ENCODE measurements at regions not wholly inside any gene's neighbourhood (a gene's known extent, or its start where the extent isn't known, plus 50 kb on each side); places are given as distances from the start of the nearest gene placed in this dataset.

DNA sequence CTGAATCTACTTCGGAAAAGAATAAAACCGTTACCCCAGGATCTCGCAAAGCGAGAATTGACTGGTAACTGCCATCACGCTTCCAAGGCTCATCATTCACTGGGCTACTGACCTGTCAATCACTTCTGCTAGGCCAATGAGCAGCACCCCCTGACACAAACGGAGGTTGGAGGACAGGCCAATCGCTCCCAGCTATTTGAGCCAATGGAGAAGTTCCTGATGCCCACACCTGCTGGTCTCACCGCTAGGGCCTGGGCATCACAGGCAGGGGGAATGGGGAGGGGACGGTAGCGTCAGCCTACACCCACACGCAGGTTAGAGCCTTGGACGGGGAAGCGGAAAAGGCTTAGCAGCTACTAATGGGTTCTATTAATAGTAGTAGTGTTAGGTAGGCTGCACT is 56.7 kb upstream of the CHST1 start:
- Mint-ChIP-seq H3K4me1 (peaks cover 6% of the 10 kb centered on the region), H3K27me3 (ENCODE audit: insufficient read depth, low read depth) (peaks cover 5% of the 10 kb centered on the region), H3K4me3 (no peak overlapping the region), H3K36me3 (no peaks in the 10 kb centered on the region), H3K27ac (no peak overlapping the region), H3K9me3 (no peaks in the 10 kb centered on the region)
- H3K27ac ChIP-seq: no peak overlapping the region
- TF ChIP-seq, protein P1, sequence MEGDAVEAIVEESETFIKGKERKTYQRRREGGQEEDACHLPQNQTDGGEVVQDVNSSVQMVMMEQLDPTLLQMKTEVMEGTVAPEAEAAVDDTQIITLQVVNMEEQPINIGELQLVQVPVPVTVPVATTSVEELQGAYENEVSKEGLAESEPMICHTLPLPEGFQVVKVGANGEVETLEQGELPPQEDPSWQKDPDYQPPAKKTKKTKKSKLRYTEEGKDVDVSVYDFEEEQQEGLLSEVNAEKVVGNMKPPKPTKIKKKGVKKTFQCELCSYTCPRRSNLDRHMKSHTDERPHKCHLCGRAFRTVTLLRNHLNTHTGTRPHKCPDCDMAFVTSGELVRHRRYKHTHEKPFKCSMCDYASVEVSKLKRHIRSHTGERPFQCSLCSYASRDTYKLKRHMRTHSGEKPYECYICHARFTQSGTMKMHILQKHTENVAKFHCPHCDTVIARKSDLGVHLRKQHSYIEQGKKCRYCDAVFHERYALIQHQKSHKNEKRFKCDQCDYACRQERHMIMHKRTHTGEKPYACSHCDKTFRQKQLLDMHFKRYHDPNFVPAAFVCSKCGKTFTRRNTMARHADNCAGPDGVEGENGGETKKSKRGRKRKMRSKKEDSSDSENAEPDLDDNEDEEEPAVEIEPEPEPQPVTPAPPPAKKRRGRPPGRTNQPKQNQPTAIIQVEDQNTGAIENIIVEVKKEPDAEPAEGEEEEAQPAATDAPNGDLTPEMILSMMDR (IDR thresholded peaks at IDR 0.05): no peak
- TF ChIP-seq EZH2phosphoT487 (IDR thresholded peaks at IDR 0.05) (no peak), EZH2 (IDR thresholded peaks at IDR 0.05) (no peak)
- no peak overlapping the region for H2AFZ ChIP-seq (replicated peaks)
- no peaks in the 10 kb centered on the region for H4K20me1 ChIP-seq (ENCODE audit: low read depth)
- no peak overlapping the region for H3K9ac ChIP-seq
- H3K27me3 ChIP-seq: no peaks in the 10 kb centered on the region
- no peak for DNase-seq (ENCODE audit: low spot score)
- H3K79me2 ChIP-seq (ENCODE audit: low read depth): no peaks in the 10 kb centered on the region
- no peaks in the 10 kb centered on the region for H3K36me3 ChIP-seq
- no peaks in the 10 kb centered on the region for H3F3A ChIP-seq (ENCODE audit: low read depth)
- H3K9me3 ChIP-seq (ENCODE audit: low read depth): no peaks in the 10 kb centered on the region
- H3K4me3 ChIP-seq: no peak overlapping the region
- no peak overlapping the region for H3K4me2 ChIP-seq
- H3K4me1 ChIP-seq: peaks cover 6% of the 10 kb centered on the region

DNA sequence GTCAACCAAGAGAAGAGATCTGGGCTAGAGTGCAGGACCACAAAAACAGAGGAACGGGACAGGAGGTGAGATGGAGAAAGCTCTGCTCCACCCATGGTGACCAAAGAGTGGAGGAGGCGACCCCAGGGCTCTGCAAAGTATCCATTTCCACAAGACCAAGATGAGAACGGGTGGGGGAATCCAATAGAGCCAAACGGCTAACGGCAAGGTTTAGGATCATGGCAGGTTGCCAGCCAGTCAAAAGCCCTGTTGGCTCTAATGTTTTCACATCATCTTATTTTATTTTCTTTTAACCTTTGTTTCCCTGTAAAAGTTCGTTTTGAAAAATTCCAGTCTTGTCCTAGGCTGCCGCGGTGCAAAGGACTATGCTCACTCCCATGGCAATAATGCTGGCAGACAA is 52.1 kb upstream of the CHST1 start:
- Histone ChIP-seq H3K4me1 (no peaks in the 10 kb centered on the region), H3K27me3 (peaks cover 5% of the 10 kb centered on the region), H2AFZ (replicated peaks) (no peak overlapping the region), H3K4me3 (no peak overlapping the region), H3K27ac (no peak overlapping the region), H3K36me3 (no peaks in the 10 kb centered on the region), H3K4me2 (no peak overlapping the region), H3F3A (ENCODE audit: low read depth) (no peaks in the 10 kb centered on the region), H3K9ac (no peak overlapping the region), H3K9me3 (ENCODE audit: low read depth) (no peaks in the 10 kb centered on the region), H4K20me1 (ENCODE audit: low read depth) (no peaks in the 10 kb centered on the region), H3K79me2 (ENCODE audit: low read depth) (no peaks in the 10 kb centered on the region)
- no peak overlapping the region for H3K27ac Mint-ChIP-seq
- H3K36me3 Mint-ChIP-seq: no peaks in the 10 kb centered on the region
- H3K27me3 Mint-ChIP-seq (ENCODE audit: insufficient read depth, low read depth): no peaks in the 10 kb centered on the region
- H3K9me3 Mint-ChIP-seq: no peaks in the 10 kb centered on the region
- peaks cover 6% of the 10 kb centered on the region for H3K4me1 Mint-ChIP-seq
- TF ChIP-seq EZH2phosphoT487 (IDR thresholded peaks at IDR 0.05) (no peak), EZH2 (IDR thresholded peaks at IDR 0.05) (no peak)
- TF ChIP-seq, protein P1 (IDR thresholded peaks at IDR 0.05): no peak
- H3K4me3 Mint-ChIP-seq: no peak overlapping the region
- DNase-seq (ENCODE audit: low spot score): no peak

GRCh38 chr11:45715418-45715817 is 50.0 kb upstream of the CHST1 start:
- DNase-seq (ENCODE audit: low spot score): no peak
- H4K20me1 ChIP-seq (ENCODE audit: low read depth): no peaks in the 10 kb centered on the region
- H3K9me3 ChIP-seq (ENCODE audit: low read depth): no peaks in the 10 kb centered on the region
- no peak overlapping the region for H3K4me3 ChIP-seq
- no peaks in the 10 kb centered on the region for H3K4me1 ChIP-seq
- H2AFZ ChIP-seq (replicated peaks): no peak overlapping the region
- no peak overlapping the region for H3K27ac ChIP-seq
- peaks cover 6% of the 10 kb centered on the region for H3K4me1 Mint-ChIP-seq
- H3K79me2 ChIP-seq (ENCODE audit: low read depth): no peaks in the 10 kb centered on the region
- H3K36me3 ChIP-seq: no peaks in the 10 kb centered on the region
- no peaks in the 10 kb centered on the region for H3F3A ChIP-seq (ENCODE audit: low read depth)
- H3K36me3 Mint-ChIP-seq: no peaks in the 10 kb centered on the region
- no peak overlapping the region for H3K27ac Mint-ChIP-seq
- no peak for TF ChIP-seq EZH2phosphoT487 (IDR thresholded peaks at IDR 0.05)
- TF ChIP-seq, protein P1 (IDR thresholded peaks at IDR 0.05): no peak
- no peak for TF ChIP-seq EZH2 (IDR thresholded peaks at IDR 0.05)
- H3K9me3 Mint-ChIP-seq: no peaks in the 10 kb centered on the region
- H3K9ac ChIP-seq: no peak overlapping the region
- H3K4me3 Mint-ChIP-seq: no peak overlapping the region
- no peak overlapping the region for H3K4me2 ChIP-seq
- peaks cover 2% of the 10 kb centered on the region for H3K27me3 Mint-ChIP-seq (ENCODE audit: insufficient read depth, low read depth)
- H3K27me3 ChIP-seq: peaks cover 19% of the 10 kb centered on the region
